ENCODE measurements at regions not wholly inside any gene's neighbourhood (a gene's known extent, or its start where the extent isn't known, plus 50 kb on each side); places are given as distances from the start of the nearest gene placed in this dataset.

DNA sequence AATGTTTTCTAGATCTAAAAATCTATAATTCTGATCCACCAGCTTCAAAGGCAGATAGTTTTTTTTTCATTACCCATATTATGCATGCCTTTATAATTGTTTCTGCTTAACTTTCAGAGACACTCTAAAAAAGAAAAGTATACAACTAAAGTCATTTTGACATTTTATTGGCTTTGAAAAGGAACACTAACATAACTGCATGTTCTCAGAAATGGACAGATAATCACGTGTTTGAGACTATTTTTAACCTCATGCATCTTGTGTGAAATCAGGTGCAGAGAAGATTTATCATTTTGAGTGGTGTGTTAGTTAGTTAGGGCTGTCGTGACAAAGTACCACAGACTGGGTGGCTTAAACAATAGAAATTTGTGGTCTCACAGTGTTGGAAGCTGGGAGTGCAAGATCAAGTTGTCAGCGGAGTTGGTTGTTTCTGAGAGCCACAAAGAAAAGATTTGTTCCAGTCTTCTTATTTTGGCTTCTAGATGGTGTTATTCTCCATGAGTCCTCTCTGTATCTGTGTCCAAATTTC lies 841.4 kb upstream of the LRATD1 start:
- ChIA-PET CTCF (ENCODE audit: unreplicated experiment) (no interaction called here), POLR2A (no interaction called here)
- DNase-seq (ENCODE audit: low spot score): no peak
- Histone ChIP-seq H3K9me3 (ENCODE audit: low read length) (no peaks in the 10 kb centered on the region), H2AFZ (ENCODE audit: low read length) (no peak overlapping the region), H3K4me2 (ENCODE audit: low read length) (no peak overlapping the region), H3K9me2 (ENCODE audit: insufficient read depth, low read length) (no peaks in the 10 kb centered on the region), H3K4me1 (ENCODE audit: insufficient read depth, low read length, poor library complexity, severe bottlenecking) (no peaks in the 10 kb centered on the region), H3K4me3 (ENCODE audit: low read depth, low read length, poor library complexity, severe bottlenecking) (no peak overlapping the region), H4K20me1 (ENCODE audit: insufficient read depth, low read length) (no peaks in the 10 kb centered on the region), H3K36me3 (ENCODE audit: insufficient read depth, low read length) (no peaks in the 10 kb centered on the region), H3K79me2 (ENCODE audit: insufficient read depth, low read depth, low read length) (no peaks in the 10 kb centered on the region), H3K27ac (ENCODE audit: low read depth, low read length, poor library complexity, severe bottlenecking) (no peak overlapping the region)
- intact Hi-C loops (cut with micrococcal nuclease; ENCODE audit: unreplicated experiment): no loop called here
- no TSS peak for BruUV-seq (replicated peaks)
- TF ChIP-seq, protein P1, sequence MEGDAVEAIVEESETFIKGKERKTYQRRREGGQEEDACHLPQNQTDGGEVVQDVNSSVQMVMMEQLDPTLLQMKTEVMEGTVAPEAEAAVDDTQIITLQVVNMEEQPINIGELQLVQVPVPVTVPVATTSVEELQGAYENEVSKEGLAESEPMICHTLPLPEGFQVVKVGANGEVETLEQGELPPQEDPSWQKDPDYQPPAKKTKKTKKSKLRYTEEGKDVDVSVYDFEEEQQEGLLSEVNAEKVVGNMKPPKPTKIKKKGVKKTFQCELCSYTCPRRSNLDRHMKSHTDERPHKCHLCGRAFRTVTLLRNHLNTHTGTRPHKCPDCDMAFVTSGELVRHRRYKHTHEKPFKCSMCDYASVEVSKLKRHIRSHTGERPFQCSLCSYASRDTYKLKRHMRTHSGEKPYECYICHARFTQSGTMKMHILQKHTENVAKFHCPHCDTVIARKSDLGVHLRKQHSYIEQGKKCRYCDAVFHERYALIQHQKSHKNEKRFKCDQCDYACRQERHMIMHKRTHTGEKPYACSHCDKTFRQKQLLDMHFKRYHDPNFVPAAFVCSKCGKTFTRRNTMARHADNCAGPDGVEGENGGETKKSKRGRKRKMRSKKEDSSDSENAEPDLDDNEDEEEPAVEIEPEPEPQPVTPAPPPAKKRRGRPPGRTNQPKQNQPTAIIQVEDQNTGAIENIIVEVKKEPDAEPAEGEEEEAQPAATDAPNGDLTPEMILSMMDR (conservative IDR thresholded peaks at IDR 0.05; ENCODE audit: low read length): no peak
- TF ChIP-seq EZH2phosphoT487 (IDR thresholded peaks at IDR 0.05; ENCODE audit: borderline replicate concordance, low read depth, low read length): no peak

DNA sequence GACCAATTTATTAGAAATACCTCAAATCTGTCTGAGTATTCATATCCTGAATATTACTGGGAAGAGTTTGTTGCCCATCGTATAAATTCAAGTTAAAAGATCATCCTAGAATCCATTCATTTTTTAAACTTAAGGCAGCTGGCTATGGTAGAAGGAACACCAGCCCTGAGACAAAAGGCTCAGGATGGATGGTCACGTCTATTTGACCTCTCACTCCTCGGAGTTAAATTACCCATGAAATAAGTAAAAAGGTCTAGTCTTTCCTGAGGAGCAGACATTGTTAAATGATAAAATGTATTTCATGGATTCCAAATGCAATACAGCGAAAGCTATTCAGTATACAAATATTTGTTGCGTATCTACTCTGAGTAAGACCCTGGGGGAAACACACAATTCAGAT lies 826.0 kb upstream of the LRATD1 start:
- Histone ChIP-seq H3K36me3 (ENCODE audit: insufficient read depth, low read length) (no peaks in the 10 kb centered on the region), H3K4me2 (ENCODE audit: low read length) (no peak overlapping the region), H3K9me3 (ENCODE audit: low read length) (no peaks in the 10 kb centered on the region), H3K4me3 (ENCODE audit: low read depth, low read length, poor library complexity, severe bottlenecking) (no peak overlapping the region), H3K27ac (ENCODE audit: low read depth, low read length, poor library complexity, severe bottlenecking) (no peak overlapping the region), H2AFZ (ENCODE audit: low read length) (no peak overlapping the region), H3K79me2 (ENCODE audit: insufficient read depth, low read depth, low read length) (no peaks in the 10 kb centered on the region), H3K4me1 (ENCODE audit: insufficient read depth, low read length, poor library complexity, severe bottlenecking) (no peaks in the 10 kb centered on the region), H3K9me2 (ENCODE audit: insufficient read depth, low read length) (no peaks in the 10 kb centered on the region), H4K20me1 (ENCODE audit: insufficient read depth, low read length) (no peaks in the 10 kb centered on the region)
- CTCF ChIA-PET (ENCODE audit: unreplicated experiment): no interaction called here
- no TSS peak for BruUV-seq (replicated peaks)
- TF ChIP-seq, protein P1 (conservative IDR thresholded peaks at IDR 0.05; ENCODE audit: low read length): no peak
- no peak for TF ChIP-seq EZH2phosphoT487 (IDR thresholded peaks at IDR 0.05; ENCODE audit: borderline replicate concordance, low read depth, low read length)
- DNase-seq (ENCODE audit: low spot score): no peak
- intact Hi-C loops (cut with micrococcal nuclease; ENCODE audit: unreplicated experiment): no loop called here
- POLR2A ChIA-PET: no interaction called here

DNA sequence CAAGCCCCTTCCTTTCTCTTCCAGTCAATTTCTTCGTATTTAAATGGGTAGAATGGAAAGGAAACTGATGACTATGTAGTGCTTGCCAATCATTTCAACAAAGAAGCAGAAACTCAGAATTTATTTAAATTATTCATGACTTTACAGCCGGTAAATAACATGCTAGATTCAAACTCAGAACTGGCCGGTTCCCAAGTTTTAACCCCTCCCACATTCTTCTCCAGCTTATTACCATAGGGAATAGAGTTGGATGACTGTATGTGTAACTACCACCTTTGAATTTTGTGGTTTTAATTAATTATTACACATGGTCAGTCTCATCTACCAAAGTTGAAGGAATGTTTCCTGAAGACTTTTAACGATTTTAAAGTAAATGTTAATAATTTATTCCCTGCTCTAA lies 819.3 kb upstream of the LRATD1 start:
- TF ChIP-seq, protein P1 (conservative IDR thresholded peaks at IDR 0.05; ENCODE audit: low read length): no peak
- no peak for TF ChIP-seq EZH2phosphoT487 (IDR thresholded peaks at IDR 0.05; ENCODE audit: borderline replicate concordance, low read depth, low read length)
- Histone ChIP-seq H3K9me2 (ENCODE audit: insufficient read depth, low read length) (no peaks in the 10 kb centered on the region), H2AFZ (ENCODE audit: low read length) (no peak overlapping the region), H3K79me2 (ENCODE audit: insufficient read depth, low read depth, low read length) (no peaks in the 10 kb centered on the region), H3K4me1 (ENCODE audit: insufficient read depth, low read length, poor library complexity, severe bottlenecking) (no peaks in the 10 kb centered on the region), H3K4me2 (ENCODE audit: low read length) (no peak overlapping the region), H3K36me3 (ENCODE audit: insufficient read depth, low read length) (no peaks in the 10 kb centered on the region), H3K9me3 (ENCODE audit: low read length) (no peaks in the 10 kb centered on the region), H3K4me3 (ENCODE audit: low read depth, low read length, poor library complexity, severe bottlenecking) (no peak overlapping the region), H4K20me1 (ENCODE audit: insufficient read depth, low read length) (no peaks in the 10 kb centered on the region), H3K27ac (ENCODE audit: low read depth, low read length, poor library complexity, severe bottlenecking) (no peak overlapping the region)
- CTCF ChIA-PET (ENCODE audit: unreplicated experiment): no interaction called here
- intact Hi-C loops (cut with micrococcal nuclease; ENCODE audit: unreplicated experiment): no loop called here
- no peak for DNase-seq (ENCODE audit: low spot score)
- BruUV-seq (replicated peaks): no TSS peak
- POLR2A ChIA-PET: no interaction called here
